NCI-H2029 treated with DMSO at 0.1 percent for 48 hours (cell line): ENCODE measurements at regions not wholly inside any gene's neighbourhood (a gene's known extent, or its start where the extent isn't known, plus 50 kb on each side); places are given as distances from the start of the nearest gene placed in this dataset.
"Not testable (repeated sequence)": the region's sequence is repeated elsewhere in the genome, so short reads cannot be mapped to it uniquely, and the experiment has no call there.

Experiments used
- DNase-seq: peaks from one replicate; lab custom pipeline; 2025; lab: John Stamatoyannopoulos, UW

DNA sequence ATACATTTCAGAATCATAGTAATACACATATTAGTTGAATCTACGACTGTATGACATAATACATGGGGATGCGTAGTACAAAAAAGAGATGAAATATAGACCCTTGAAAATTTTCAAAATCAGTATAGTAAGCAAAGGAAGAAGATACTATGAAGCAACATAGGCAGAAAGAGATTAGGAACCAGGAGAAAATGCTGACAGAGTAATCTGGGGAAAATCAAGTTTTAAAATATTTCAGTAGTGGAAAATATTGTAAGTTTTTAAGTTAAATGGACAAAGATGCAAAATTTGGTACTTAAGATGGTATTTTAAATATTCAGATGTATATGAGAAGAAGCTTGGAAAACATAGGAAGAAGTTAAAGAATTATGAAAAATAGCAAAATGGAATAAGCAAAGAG is 915.6 kb upstream of the LRFN5 start:
- DNase-seq: no peak

DNA sequence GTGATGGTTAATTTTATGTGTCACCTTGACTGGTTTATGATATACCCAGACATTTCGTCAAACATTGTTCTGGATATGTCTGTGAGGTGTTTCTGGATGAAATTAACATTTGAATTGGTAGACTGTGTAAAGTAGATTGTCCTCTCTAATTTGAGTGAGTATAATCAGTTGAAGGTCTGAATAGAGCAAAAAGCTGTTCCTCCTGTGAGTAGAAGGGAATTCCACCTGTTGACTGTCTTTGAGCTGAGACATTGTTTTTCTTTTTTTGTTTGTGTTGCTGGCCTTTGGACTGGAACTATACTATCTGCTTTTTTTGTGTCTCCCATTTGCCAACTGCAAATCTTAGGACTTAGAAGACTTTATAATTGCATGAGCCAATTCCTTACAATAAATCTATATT is 920.9 kb upstream of the LRFN5 start:
- no peak for DNase-seq

DNA sequence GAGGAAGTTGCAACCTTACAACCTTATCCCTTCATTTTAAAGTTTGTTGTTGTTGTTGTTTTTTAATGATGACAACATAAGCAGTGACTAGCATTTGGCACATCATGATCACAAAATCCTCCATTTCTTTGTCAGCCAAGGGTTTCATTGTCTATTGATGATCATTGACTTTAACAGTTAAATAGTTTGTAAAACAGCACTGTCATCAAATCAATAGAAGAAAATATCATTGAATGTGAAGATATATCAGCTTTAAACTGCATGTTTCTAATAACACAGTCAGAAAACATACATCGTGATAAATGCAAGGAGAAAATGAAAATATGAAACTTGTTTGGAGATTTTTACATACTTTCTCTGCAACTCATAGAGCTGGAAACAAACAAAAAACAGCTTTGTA is 922.3 kb upstream of the LRFN5 start:
- DNase-seq: no peak

DNA sequence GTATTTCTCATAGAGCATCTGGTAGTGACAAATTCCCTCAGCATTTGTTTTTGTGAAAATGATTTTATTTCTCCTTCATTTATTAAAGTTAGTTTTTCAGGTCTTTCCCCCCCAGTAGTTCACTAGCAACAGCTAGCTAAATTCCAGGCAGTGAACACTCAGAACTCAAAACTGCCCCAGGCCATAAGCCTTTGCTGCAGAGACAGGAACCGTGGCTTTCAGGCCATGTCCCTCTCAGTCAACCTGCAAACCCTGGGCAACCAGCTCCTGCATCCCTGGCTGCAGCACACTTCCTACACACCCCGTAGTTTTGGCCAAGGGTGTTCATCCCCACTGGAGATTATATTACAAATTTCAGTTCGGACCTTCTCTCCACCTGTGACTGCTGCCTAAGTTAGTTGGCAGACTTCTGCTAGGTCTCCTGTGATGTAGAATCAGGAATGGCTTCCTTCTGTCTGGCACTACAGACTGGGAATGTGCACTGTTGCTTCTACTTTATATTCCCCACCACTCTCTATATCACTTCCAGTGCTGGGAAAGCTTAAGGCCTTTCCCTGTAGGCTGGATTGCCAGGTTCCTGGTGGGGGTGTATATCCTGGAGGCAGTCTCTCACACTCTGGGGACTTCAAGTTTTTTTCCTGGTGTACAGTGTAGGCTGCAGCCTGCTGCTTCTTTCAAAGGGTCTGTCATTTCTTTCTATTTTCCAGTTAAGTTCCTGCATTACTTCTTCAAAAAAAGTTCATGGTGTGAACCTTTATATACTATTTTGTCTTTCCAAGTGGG is 924.4 kb upstream of the LRFN5 start:
- DNase-seq: no peak

- DNase-seq: no peak
These were observed 927.4 kb upstream of the LRFN5 start for GRCh38 chr14:40679256-40679655.

GRCh38 chr14:40677206-40677605 is 929.5 kb upstream of the LRFN5 start:
- DNase-seq: not testable (repeated sequence)

GRCh38 chr14:40674502-40674901 is 932.2 kb upstream of the LRFN5 start:
- no peak for DNase-seq

DNA sequence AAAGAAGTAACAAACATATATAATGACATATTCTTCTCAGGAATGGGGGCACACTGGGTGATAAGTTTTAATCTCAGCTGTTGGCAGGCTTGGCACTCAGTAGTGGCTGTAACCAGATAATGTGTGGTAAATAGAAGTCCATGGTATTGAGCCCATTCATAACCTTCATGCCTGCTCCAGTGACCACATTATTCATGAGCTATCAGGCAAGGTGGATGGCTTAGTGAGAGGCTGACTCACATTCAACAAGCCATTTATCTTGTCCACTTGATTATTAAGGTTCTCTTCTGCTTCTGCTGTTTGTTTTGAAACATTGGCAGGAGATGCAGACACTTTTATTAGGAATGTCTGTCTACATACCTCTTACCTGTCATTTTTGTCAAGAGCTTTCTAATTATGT is 950.4 kb upstream of the LRFN5 start:
- no peak for DNase-seq

DNA sequence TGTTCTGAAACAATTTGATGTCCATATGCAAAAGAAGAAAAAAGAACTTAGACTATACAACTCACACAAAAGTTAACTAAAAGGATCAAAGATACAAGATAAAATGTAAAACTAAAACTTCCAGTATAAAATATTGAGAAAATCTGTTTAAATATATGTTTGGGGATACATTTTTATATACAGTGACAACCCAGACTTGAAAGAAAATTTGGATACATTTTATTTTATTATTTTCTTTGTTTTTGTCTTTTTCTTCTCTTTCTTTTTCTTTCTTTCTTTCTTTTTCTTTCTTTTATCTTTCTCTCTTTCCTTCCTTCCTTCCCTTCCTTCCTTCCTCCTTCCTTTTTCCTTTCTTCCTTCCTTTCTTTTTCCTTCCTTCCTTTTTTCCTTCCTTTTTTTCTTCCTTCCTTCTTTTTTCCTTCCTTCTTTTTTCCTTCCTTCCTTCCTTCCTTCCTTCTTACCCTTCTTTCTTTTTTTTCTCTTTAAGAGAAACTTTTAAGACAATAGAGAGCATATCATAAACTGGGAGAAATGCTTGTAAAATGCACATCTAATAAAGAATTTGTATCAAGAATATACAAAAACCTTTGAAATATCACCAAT is 954.5 kb upstream of the LRFN5 start:
- DNase-seq: no peak

DNA sequence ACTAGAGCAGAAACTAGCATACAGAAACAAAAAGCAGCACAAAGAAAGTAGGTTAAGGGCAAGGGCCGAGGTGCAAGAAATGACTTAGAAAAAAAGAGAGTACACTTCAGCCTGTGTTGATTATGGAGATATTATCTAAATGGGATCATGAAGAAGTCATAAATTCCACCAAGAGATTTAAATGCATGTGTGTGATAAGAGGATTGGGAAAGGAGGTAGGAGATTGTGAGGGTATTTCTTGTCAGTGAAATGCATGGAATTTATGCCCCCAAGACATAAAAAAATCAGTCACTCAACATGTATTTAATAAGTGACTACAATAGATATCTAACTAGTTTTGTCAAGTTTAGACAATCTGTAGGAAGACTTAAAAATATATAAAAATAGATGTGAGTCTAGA is 976.2 kb upstream of the LRFN5 start:
- no peak for DNase-seq

- not testable (repeated sequence) for DNase-seq
These were observed 977.0 kb upstream of the LRFN5 start for GRCh38 chr14:40629551-40630137.

- DNase-seq: no peak
These were observed 977.5 kb upstream of the LRFN5 start for GRCh38 chr14:40629144-40629543.

DNA sequence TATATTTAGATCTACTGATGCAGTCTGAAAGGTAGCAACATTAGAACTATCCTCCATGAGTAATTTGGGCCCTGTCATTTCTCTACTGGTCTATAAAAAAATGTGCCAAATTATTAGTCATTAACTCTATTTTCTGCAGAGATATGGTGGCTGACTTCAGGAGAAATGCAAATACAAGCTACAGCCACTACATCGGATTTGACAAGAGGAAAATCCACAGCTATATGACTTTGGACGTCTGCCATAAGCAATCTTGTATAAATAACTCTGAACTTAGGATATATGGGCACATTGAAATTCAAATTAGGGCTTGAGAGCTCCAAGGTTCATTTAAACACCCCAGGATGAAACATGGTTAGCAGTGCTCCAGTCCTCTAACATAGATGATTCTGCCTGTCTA is 983.0 kb upstream of the LRFN5 start:
- no peak for DNase-seq

- no peak for DNase-seq
These were observed 988.3 kb upstream of the LRFN5 start for GRCh38 chr14:40618225-40618898.

GRCh38 chr14:40616579-40616978 is 990.1 kb upstream of the LRFN5 start:
- DNase-seq: no peak

GRCh38 chr14:40601063-40601462 is 1005.6 kb upstream of the LRFN5 start:
- no peak for DNase-seq

DNA sequence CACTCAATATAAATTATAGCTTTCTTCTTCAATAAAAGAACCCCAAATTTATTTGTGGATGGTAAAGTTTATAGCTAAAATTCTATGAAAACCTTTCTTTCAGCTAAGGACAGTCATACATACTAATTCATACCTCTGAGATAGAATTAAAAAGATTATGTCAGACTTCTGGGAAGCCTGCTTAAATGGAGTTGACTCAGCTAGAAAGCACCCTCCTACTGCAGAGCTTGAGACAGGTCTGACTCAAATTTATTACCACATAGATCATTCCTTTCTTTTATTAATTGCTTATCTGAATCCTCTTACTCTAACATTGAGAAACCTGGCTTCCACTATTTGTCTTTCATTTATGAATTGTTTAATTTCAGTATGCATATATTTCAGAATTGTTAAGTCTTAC is 1007.0 kb upstream of the LRFN5 start:
- DNase-seq: no peak

DNA sequence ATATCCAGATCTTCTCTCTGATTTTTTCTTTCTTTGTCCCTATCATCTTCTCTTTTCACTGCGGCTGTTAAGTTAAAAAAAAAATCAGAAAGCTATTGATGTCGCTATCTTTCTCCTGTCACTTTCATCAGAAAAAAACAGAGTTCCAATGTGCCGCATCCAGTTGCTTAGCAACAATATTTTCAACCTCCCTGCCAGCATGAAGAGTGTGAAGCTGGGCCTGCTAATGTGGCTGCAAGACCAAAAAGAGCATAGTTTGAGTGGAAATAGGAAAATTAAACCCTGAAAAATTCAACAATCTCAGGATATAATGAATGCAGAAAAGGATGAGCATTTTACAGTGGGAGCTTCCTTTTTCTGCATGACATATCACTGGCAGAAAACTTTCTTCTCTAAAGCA is 1025.4 kb upstream of the LRFN5 start:
- DNase-seq: no peak

DNA sequence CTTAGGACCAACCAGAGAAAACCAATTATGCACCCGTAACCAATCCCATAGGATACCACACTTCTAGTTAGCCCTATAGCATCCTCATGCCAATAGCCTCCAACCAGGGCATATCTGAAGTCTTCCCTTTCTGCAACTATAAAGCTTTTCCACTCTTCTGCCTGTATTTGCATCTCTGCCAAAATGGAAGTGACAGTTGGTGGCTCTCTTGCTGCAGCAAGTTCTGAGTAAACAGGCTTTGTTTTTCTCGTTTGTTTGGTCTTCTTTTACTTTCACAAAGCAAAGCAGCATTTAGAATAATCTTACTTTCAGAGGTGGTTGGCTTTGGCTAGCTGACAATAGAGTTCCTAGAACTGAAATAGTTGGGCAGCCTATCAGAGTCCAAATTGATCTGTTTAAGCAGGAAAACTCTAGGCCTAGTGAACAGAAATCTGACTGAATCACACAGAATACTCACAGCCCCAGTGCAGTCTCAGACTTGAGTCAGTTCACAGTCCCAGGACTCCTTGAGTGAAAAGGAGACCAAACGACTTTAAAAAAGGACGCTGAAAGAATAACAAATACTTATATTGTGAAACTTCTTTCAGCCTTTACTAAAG is 1029.7 kb upstream of the LRFN5 start:
- DNase-seq: no peak

- no peak for DNase-seq
These were observed 1031.9 kb upstream of the LRFN5 start for GRCh38 chr14:40574780-40575179.

DNA sequence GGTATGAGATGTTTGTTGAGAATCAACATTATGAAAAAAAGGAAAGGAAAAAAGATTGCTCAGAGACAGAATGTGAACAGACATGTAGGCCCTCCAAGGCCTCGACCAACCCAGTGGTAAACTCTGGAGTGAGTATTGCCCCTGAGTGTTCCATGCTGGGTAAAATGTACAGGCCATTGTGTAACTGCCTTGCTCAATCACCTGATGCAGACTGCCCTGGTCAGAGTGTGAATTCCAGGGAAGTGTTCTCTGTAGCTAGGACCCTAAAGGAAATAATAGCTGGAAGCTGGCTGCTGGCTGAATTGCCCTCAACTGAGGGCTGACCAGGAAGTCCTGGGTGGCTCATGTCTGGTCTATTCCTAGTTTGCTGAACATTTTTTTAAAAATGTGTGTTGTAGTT is 1081.4 kb upstream of the LRFN5 start:
- DNase-seq: no peak

GRCh38 chr14:40523123-40523522 is 1083.6 kb upstream of the LRFN5 start:
- DNase-seq: no peak

DNA sequence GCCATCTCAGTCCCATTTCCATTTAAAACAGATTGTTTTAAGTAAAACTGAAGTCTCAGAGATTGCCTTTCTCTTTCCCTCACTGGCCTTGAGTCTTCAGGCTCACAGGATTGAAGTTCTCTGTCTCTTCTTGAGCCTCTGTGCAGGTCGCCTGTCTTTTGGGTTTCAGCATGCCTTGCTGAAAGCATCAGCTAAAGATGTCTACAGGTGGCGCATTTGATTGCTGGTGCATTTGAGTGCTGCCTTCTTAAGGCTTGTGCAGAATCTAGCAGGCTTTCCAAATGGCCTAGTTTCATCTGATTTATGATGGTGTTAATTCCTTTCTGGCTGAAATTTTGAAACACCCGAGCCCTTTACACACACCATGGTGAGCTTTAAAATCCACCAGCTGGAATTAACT is 1062.2 kb upstream of the FBXO33 start:
- no peak for DNase-seq
